NCI-H1105 (cell line): ENCODE measurements at regions not wholly inside any gene's neighbourhood (a gene's known extent, or its start where the extent isn't known, plus 50 kb on each side); places are given as distances from the start of the nearest gene placed in this dataset.
A peak's percentile ranks its signal among the peaks of the same experiment; 100 is the strongest.
"Not testable (repeated sequence)": the region's sequence is repeated elsewhere in the genome, so short reads cannot be mapped to it uniquely, and the experiment has no call there.

Source experiments
- DNase-seq: peaks from one replicate; lab custom pipeline; 2025; lab: John Stamatoyannopoulos, UW

- DNase-seq: no peak
Measured at GRCh38 chr9:118647331-118647730, 721.9 kb downstream of the BRINP1 start.

- no peak for DNase-seq
Measured at GRCh38 chr9:118650417-118650816, 718.8 kb downstream of the BRINP1 start.

- DNase-seq: no peak
Measured at GRCh38 chr9:118651511-118651910, 717.7 kb downstream of the BRINP1 start.

- no peak for DNase-seq
Measured at GRCh38 chr9:118652258-118652657, 717.0 kb downstream of the BRINP1 start.

GRCh38 chr9:118652912-118653311, 716.3 kb downstream of the BRINP1 start:
- DNase-seq: no peak

GRCh38 chr9:118659011-118659410, 710.2 kb downstream of the BRINP1 start:
- no peak for DNase-seq

GRCh38 chr9:118665226-118665919, 703.9 kb downstream of the BRINP1 start:
- DNase-seq: no peak

- DNase-seq: no peak
Measured at GRCh38 chr9:118670011-118670953, 699.0 kb downstream of the BRINP1 start.

GRCh38 chr9:118674942-118675341, 694.3 kb downstream of the BRINP1 start:
- no peak for DNase-seq

GRCh38 chr9:118677936-118678653, 691.1 kb downstream of the BRINP1 start:
- DNase-seq: not testable (repeated sequence)

GRCh38 chr9:118686959-118687358, 682.3 kb downstream of the BRINP1 start:
- DNase-seq: peak; percentile 82

- DNase-seq: no peak
Measured at GRCh38 chr9:118689280-118689679, 680.0 kb downstream of the BRINP1 start.

GRCh38 chr9:118692613-118693012, 676.6 kb downstream of the BRINP1 start:
- DNase-seq: no peak

GRCh38 chr9:118693645-118694044, 675.6 kb downstream of the BRINP1 start:
- DNase-seq: no peak

GRCh38 chr9:118695249-118695648, 674.0 kb downstream of the BRINP1 start:
- DNase-seq: not testable (repeated sequence)

- no peak for DNase-seq
Measured at GRCh38 chr9:118701985-118702384, 667.2 kb downstream of the BRINP1 start.

- DNase-seq: no peak
Measured at GRCh38 chr9:118711843-118712242, 657.4 kb downstream of the BRINP1 start.

GRCh38 chr9:118721276-118721675, 648.0 kb downstream of the BRINP1 start:
- no peak for DNase-seq

GRCh38 chr9:118721923-118722322, 647.3 kb downstream of the BRINP1 start:
- DNase-seq: no peak

GRCh38 chr9:118729981-118730380, 639.3 kb downstream of the BRINP1 start:
- DNase-seq: no peak

- DNase-seq: no peak
Measured at GRCh38 chr9:118732998-118733397, 636.2 kb downstream of the BRINP1 start.

GRCh38 chr9:118734696-118735095, 634.5 kb downstream of the BRINP1 start:
- no peak for DNase-seq
